ENCODE measurements at regions not wholly inside any gene's neighbourhood (a gene's known extent, or its start where the extent isn't known, plus 50 kb on each side); places are given as distances from the start of the nearest gene placed in this dataset.

DNA sequence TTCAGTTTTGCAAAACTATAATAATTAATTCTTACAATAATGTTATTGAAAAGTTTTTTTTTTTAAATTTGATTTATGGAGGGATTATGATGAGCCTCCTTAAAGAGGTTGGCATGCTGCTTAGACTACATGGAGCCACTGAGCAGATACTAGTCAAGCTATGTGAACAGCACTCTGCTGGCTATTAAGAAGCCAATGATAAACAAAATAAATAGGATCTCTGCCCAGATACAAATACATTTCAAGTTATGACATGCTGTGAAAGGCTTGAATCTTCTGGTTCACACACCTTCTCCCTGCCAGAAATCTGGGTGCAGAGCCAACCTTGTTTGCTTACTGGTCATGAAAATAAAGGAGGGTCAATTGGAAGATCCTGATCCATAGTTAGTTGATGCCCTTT is 107.4 kb upstream of the NAV3 start:
- DNase-seq, result no peak

DNA sequence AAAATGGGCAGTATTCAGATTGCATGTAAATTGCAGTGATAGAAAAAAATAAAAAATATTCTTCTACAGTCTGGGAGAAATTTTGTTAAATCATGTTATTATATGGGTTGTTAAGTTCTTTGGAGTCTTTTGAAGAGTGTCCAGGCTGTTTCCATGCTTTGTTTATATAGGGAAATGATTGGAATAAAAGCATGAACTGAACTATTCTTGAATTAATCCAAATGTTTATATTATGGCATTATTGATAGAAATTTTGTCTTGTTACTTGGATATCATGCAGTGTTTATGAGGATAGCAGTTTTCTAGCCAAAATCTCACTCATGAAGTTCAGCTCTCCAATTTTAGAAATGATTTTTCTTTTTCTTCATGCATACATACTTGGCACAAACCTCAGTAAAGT is 108.2 kb upstream of the NAV3 start:
- no peak for DNase-seq

DNA sequence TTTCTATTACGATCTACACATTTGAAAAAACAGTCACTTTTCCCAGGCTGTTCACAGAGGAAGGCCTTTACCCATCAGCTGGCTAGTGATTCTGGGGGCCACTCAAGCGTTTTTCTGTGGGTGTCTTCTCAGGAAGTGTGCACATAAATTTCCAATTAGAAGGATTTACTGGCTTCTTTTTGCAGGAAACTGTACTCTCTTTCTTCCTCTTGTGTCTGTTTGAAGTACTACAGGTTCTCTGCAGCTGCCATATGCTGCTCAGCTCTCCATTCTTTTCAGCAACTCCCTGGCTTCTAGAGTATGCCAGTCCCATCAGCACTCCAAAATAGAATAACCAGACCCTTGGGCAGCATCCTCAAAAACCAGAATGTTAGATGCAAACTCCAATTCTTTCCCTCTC is 110.4 kb upstream of the NAV3 start:
- DNase-seq, result no peak

DNA sequence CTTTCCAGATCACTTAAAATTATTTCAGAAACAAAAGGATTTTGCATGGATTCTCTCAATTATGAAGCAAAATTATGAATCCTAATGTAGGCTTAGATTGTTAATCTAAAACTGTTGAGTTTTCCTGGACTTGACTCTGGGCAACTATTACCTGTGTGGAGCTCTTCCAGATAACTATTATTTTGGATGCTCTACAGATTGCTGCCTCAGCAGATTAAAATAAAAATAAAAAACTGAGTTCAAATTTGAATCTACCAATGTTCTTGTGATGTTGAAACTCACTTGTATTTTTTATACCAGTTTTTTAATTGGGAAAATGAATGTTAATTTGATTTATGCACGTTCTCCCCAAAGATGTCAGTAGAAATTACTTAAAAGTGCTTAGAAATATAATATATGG is 120.5 kb upstream of the NAV3 start:
- DNase-seq, result no peak

DNA sequence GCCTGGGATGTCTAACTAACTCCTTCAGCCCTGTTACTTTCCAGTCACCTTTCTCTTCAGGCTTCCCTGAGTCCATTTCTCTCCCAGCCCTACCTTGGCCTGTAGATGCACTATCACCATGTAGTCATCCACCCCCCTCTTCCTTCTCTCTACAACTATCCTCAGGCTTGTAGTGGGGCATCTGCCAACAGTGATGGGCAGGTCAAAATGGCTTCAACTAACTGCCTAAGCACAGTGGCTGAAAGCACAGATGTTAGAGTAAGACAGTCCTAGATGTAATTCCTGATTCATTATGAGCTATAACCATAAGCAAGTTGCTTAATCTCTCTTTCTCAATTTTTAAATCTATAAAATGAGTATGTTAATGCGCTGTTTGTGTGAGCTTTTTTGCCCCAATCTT is 133.6 kb upstream of the NAV3 start:
- no peak for DNase-seq

DNA sequence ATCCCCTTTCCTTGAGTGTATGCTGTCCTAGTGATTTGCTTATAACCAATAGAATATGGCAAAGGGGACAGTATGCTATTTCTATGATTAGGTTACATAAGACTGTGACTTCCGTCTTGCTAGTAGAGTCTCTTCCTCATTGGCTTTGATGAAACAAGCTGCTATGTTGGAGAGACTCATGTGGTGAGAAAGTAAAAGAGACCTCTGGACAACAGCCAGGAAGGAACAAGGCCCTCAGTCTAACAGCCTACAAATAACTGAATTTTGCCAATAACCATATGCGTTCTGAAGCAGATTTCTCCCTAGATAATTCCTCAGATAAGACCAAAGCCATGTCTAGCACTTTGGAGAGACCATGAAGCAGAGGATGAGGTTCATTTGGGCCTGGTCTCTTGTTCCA is 134.5 kb upstream of the NAV3 start:
- DNase-seq, result no peak

DNA sequence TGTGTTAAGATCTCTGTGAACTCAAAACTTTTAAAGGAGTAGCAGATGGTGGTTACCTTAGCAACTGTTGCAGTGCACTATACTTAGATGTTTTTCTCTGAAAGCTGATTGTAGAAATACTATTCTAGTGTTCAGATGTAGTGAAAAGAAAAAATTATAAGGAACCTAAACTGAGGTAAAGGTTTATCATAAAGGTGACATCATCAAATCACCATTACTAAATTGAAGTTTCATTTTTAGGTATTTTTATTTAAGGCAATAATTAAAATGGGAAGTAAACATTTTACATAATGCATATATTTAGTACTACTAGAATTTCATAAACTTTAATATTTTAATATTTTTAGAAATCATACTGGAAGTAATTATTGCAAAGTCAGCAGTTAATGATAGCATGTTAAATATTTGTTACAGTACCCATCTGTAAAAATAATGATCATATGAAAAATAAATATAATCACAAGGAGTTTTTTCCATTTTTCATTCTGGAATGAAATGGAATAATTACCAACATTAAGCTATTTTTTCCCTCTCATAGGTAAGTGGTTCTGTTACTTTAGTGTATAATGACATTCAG is 141.1 kb upstream of the NAV3 start:
- no peak for DNase-seq

DNA sequence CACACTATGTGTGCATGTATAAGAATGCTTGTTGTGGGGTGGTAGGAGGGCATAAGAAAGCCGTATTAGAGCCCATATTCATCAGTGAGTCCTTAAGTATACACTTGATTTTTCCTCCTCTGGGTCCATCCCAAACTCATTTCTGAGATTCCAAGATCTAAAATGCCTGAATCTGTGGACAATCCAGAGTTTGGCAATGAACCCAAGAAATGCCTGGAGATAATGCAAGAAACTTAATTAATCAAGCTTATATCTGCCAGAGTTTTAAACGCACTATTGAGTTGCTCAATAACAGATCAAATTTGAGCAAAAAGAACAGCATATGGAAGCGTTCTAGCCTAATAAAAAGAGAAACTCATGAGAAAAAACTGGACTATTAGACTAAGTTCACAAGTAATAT is 143.4 kb upstream of the NAV3 start:
- no peak for DNase-seq

DNA sequence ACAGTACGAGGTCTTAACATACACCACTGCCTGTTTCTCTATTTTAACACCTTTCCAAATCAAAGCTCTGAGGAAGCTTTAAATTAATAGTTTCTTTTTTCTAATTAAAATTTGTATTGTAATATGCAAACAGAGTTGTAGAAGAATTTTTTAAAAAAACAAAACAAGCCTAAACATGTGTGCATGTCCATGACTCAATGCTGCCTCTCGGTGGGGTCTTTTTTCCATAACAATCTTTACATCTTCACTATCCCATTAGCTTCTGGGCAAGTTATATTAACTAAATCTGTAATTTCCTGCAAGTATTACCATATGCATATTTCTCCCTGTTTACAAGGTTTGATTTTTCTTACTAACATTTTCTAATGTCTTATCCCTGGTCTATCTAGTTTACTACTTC is 143.9 kb upstream of the NAV3 start:
- no peak for DNase-seq

DNA sequence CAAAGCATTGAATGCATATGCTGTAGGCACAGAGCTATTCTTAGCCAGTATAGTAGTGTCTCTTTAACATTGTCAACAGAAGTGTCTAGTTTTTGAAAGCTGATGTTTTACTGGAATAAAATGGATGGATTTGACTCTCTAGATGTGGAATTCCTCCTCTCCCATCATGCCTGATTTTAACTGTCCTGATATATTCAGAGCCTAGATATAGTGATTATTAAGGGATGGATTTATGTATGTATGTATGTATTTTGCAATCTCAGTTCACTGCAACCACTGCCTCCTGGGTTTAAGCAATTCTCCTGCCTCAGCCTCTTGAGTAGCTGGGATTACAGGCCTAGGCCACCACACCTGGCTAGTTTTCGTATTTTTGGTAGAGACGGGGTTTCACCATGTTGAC is 144.8 kb upstream of the NAV3 start:
- DNase-seq, result no peak

DNA sequence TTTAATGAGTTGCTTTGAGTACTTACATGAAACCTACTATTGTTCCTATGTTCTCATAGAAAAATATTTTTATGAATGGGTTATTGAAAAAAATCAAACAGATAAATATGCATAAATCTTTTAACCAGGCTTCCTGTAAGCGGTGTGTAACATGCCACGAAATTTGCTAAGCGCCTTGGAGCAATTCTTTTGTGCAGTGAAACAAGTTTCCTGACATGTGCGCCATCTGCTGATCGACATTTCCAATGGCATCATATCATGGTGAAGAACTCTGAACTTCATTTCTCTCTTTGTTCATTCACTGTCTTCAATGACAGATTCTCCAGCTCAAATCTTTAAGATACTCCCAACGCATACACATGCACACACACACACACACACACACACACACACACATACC is 145.6 kb upstream of the NAV3 start:
- peak in 48 of 56 donors; percentile 1 to 72 (median 21) for DNase-seq

DNA sequence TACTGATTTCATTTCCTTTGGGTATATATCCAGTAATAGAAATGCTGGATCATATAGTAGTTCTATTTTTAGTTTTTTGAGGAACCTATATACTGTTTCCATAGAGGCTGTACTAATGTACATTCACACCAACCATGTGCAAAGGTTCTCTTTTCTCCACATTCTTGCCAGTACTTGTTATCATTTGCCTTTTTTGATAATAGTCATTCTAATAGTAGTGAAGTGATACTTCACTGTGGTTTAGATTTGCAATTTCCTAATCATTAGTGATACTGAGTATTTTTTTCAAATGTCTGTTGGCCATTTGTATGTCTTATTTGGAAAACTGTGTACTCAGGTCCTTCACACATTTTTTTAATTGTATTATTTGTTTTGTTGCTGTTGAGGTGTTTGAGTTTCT is 148.2 kb upstream of the NAV3 start:
- no peak for DNase-seq

DNA sequence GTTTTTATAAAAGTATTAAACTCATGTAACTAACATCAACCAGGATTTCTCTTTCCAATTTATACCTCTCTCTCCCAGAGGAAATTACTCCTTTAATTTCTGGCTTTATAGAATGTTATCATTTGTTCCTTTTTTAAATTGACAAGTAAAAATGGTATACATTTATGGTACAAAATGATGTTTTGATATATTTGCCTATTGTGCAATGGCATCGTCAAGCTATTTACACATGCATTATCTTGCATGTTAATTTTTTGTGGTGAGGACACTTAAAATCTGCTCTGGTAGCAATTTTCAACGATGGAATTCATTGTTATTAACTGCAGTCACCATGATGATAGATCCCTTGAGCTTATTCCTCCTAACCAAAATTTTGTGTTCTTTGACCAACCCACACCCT is 149.0 kb upstream of the NAV3 start:
- DNase-seq, result no peak

DNA sequence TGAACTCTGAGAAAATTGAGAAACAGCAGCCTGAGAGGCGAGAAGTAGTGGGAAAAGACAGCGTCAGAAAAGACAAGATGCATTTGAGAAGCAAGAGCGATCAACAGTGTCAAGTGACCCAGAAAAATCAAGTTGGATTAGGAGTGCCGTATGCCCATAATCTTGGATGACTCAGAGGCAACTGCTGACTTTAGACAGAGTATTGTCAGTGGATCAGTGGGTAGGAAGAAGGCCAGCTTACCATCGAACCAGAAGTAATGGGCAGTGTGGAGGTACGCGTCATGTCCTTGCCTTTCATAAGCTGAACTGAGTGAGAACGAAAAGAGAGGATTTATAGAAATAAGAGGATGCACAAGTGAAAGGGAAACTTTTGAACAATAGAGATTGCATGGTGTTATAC is 151.0 kb upstream of the NAV3 start:
- no peak for DNase-seq

DNA sequence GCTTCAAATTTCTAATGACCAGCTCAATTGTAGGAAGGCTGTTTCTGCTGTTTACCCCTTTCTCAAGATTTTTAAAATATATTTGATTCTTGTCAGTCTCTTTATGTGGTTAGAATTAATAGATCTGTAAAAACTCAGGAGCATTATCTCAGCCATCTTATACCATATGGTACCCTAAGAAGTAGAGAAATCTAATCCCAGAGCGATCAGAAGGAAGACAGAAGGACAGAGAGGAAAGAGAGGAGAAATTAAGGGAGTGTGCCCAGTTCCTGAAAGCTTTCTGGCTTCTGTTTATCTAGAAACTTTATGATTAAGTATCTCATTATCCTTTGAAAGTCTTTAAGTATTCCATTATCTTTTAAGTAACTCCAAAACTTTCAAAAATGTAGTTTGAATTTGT is 152.1 kb upstream of the NAV3 start:
- DNase-seq, result no peak

DNA sequence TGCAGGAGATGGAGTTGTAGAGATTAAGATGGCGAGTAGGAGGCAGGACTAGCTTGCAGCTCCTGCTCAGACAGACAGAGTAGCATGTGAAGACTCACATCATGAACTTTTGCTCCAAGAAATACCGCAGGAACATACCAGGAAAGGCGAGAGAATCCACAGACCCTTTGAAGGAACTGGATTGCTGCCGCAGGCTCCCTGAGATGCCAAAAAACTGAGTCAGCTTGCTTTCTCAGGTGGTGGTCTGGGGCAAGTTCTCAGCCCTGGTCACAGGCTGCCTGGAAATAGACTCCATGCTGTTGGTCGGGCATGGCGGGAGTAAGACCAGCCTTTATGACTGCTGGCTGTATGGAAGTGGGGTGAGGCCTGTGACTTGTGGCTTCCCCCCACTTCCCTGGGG is 163.6 kb upstream of the NAV3 start:
- no peak for DNase-seq

DNA sequence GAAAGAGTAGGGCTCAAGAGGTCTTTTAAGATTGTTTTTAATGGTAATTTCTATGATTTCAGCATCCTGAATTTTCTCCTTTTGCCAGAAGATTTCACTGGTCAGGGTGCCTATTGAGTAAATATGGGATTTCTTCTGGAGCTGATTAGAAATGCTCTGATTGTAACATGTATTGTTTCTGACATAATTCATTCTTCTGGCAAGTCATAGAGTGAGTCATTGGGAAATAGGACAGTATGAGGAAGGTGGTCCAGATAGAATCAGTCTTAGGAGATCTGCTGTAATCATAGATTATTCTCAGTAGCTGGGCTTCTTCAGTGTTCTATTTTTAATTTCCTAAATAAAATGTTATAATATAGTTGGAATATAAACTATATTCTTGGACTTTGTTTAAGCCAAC is 182.0 kb upstream of the NAV3 start:
- DNase-seq, result no peak

DNA sequence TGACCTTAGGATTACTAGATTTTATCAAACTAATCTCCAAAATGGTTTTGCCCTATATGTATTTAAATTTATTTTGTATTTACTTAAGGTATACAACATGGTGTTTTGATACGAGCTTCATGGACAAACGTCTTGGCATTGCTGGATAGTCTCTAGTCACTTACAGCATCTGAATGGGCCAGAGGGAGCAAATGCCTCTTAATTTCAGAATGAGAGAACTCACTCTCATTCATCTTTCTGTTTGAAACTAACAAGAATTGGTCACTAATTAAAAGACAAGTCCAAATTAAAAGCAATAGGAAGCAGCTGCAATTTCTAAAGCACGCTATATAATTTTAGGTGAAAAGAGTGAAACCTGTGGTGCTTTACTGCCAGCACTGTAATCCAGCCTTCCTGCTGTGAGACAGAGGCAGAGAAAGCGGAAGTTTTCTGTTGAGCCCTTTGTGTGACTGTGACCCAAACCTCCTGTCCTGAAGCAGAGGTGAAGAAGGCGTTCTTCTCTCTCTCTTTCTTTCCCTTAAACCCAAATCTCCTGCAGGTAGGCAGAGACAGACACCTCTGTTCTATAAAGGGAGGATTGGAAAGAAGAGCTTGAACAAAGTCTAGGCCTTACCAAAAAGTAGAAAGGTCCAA is 184.6 kb upstream of the NAV3 start:
- DNase-seq, result no peak

DNA sequence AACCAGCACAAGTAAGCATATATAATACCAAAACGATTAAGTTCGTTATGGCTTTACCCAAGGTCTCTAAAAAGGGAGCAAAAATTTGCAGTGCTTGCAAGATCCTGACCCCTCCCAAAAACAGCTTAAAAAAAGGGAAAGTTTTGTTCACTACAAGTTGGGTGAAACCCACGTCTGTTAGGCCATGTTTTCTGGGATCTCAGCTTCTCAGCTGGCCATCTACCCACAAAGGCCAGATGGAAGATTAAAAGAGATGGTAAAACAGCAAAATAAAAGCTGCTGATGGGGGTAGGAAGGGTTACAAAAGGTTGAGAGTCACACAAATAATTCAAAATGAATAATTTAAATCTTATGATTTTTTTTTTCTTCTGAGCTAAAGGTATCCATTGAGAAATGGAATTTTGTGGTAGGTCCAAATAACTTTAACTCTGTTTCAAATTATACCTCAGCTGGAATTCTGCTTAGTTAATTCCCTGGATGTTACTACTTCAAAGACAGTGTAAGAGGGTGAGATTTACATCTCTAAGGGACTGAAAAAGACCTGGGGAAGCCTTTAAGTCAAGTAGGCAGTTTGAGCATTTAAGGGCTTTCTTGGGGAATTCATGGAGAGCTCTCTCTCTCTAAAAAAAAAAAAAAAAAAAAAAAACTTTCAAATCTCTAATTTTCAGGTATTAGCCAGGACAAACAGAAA is 185.6 kb upstream of the NAV3 start:
- DNase-seq, result no peak

DNA sequence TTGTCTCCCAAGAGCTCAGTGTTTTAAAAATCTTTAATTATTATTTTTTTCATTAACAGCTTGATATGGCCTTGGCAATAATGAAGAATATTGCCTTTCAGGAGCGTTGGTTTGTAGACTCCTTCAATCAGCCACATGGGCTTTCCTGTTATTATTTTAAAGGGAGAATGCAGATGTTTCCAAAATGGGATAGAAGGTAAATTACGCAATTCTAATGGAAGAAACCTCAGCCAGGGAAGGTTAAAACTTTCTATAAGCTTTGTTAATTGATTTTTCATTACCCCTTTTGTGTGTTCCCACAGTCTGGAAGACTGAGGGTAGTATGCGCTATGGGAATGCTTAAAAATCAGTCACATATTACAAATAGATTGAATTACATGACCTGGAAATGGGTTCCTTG is 188.4 kb upstream of the NAV3 start:
- no peak for DNase-seq

DNA sequence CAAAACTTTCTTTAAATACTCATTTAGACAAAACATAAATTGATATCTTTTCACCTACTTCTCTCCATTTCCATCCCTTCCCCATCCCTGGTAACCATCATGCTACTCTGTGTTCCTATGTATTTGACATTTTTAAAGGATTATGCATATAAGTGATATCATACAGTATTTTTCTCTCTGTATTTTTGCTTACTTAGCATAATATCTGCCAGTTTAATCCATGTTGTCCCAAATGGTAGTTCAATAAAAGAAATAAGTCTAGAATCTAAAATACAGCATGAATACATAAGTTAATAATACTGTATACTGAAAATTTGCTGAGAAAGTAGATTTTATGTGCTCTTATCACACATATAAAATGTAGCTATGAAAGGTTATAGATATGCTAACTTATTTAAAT is 190.3 kb upstream of the NAV3 start:
- DNase-seq, result no peak

DNA sequence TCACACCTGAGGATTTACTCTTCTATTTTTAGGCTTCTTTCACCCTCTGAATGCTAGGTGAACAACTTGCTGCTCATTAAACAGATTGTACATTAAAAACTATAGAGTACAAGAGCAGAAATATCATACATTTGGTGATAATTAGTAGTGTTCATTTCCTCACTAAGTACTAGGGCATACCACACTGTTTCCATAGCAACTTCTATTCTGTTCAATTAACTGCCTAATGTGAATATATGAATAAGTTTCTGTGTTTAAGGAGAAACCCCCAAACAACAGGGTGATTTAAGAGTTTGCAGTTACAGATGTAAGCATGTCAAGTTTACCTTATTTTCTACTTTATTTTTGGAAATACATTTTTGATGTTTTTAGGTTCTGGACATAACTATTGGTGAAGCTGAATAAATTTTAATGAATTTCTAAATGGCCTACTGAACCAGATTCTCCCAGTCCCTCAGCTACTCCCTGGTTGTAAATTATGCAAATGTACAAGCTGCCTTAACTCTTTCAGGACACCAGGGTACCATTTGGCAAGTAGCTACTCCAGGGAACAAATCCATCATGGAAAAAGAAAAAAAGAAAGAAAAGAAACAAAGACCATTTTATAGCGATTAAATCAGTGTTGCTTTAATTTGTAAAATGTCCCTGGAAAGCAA is 199.8 kb upstream of the NAV3 start:
- DNase-seq, result no peak

DNA sequence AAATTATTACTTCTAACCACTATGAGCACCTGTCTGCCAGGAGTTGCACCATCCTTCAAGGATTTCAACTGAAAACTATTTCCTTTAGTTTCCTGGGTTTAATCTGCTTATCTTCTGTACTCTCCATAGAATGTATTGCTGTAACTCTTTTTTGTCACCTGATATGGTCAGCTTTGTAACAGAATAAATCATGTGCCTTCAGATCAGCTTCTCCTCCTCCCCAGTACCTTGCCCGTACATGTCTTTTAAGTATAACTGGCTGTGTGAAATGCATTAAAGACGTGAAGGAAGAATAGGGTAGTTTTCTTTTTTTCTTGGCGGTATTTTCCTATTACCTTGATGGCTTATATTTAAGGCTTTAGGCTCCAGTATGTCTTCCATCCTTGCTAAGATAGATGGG is 200.3 kb upstream of the NAV3 start:
- DNase-seq, result no peak

All from nucleus accumbens (tissue), 56 donors.